ENCODE measurements at regions not wholly inside any gene's neighbourhood (a gene's known extent, or its start where the extent isn't known, plus 50 kb on each side); places are given as distances from the start of the nearest gene placed in this dataset.
"Not testable (repeated sequence)": the region's sequence is repeated elsewhere in the genome, so short reads cannot be mapped to it uniquely, and the experiment has no call there.

DNA sequence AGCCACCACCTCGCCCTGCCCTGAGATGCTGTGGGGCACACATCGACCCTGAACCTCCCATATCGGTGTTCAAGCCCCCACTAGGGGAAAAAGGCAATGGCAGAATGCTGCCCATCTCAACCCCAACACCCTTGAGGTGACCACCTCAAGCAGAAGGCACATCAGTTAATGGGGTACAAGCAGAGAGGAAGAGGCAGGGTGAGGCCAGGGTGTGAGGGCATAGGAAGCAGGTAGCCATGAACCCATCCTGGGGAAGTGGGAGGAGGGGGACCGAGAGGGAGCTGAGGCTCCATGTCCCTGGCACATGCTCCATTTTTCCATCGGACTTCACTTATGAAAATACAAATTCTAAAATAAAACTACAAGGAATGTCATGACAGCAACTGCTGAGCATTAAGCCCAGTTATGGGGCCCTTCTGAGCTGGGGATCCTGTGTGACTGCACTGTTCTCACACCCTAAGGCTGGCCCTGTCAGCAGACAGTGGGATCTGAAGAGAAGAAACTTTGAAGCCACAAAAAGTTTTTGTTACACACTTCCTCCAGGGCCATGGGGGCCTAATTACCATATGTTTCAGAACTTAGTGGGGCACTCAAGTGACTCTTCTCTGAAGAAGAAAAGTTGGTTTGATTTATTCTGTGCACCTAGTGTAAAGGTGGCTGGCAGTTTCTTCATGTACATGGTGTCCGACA, 68.2 kb upstream of the FAM241A start:
- no peak for DNase-seq (ENCODE audit: low read depth)

DNA sequence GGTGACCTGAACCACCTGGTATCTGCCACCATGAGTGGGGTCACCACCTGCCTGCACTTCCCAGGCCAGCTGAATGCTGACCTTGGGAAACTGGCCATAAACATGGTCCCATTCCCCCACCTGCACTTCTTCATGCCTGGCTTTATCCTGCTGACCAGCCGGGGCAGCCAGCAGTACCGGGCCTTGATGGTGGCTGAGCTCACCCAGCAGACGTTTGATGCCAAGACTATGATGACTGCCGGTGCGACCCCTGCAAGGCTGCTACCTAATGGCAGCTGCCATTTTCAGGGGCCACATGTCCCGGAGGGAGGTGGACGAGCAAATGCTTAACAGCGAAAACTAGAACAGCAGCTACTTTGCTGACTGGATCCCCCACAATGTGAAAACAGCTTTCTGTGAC, 67.5 kb upstream of the FAM241A start:
- no peak for DNase-seq (ENCODE audit: low read depth)

GRCh38 chr4:112082954-112083586, 62.2 kb upstream of the FAM241A start:
- peak; percentile 94 for DNase-seq (ENCODE audit: low read depth)

DNA sequence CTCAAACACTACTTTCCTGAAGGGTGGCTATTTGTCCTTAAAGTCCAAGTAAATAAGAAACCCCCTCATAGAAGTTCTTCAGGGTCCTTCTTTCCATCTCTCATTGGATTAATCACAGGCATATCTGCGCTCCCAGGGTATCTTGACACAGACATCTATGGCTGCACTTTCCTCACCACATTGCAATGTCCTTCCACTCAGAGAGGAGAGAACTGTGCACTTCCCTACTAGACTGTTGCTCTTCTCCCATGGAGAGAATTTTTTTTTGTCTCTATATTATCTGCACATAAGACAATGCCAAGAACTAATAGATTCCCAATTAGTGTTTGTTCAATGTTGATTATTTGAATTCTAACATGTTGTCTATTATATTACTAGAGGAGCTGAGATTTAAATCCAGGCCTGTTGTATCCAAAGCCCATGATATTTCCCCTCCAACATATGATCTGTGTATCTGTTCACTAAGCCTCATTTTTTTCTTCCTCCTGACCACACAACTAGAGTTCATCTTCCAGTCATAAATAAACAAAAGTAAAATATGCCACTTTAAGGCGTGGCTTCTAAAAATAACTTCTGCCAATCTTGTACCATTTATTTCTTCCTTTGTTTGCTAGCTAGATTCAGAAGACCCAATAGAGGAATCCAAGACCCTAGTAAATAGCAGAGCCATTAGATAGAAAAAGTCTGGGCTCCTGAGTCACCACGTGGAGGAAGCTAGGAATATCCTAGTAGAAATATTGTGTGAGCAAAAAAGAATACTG, 61.5 kb upstream of the FAM241A start:
- DNase-seq (ENCODE audit: low read depth), result peak; percentile 54

GRCh38 chr4:112085156-112086035, 59.9 kb upstream of the FAM241A start:
- DNase-seq (ENCODE audit: low read depth), result no peak

- no peak for DNase-seq (ENCODE audit: low read depth)
Measured at GRCh38 chr4:112086036-112086434, 59.2 kb upstream of the FAM241A start.

GRCh38 chr4:112086661-112087060, 58.6 kb upstream of the FAM241A start:
- DNase-seq (ENCODE audit: low read depth), result not testable (repeated sequence)

DNA sequence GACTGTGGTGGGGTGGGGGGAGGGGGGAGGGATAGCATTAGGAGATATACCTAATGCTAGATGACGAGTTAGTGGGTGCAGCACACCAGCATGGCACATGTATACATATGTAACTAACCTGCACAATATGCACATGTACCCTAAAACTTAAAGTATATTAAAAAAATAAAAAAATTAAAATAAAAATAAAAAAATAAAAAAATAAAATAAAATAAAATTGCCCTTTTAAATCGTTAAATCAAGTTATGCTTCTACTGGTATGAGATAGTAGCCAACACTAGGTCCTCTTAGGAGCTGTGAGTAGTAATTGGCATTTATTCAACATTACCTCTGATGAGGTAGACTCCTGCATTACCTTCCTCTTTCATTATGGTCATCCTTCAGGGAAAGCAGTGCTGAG, 52.9 kb upstream of the FAM241A start:
- DNase-seq (ENCODE audit: low read depth), result not testable (repeated sequence)

DNA sequence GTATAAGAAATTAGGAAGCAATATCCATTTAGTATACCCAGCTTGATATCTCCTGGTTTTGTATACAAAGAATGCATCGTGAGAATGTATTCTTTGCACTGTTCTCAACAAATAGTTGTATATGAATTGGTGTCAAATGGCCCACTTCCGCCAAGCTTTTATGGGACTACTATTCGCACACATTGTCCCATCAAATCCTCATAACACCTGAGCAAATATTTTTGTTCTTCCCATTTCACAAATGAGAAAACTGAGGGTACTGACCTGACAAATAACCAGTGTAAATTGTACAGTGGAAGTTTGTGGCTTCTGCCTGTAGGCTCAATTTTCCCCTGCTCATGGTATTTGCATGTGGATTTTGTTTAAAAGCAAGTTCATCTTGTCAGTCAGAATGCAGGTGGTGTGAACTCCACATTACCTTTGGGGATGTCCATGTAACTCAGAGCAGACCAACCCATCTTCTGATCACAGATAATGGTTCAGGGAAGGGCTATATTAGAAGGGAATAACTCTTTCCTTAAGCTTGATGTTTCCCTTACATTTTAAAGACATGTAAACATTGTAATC, 51.5 kb upstream of the FAM241A start:
- no peak for DNase-seq (ENCODE audit: low read depth)

DNA sequence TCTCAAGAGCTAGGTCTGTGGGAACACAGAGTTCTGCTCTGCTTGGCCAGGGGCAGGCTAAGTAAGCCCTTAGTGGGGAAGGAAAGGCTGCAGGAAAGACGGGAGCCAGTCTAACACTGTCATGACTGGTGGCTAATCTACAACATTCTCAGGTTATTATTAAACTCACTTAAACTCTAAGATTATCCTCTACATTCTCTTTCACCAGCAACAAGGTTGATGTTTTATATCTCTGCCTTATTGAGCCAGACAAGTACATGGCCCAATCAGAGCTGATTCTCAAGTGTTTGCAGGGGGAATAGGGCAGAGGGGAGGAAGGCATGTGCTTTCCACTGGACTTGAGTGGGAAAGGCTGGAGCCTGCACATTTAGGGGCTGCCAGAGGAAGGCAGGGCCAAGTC, 50.9 kb upstream of the FAM241A start:
- no peak for DNase-seq (ENCODE audit: low read depth)

Measured in M059J (cell line).